H1 (cell line): ENCODE measurements at regions not wholly inside any gene's neighbourhood (a gene's known extent, or its start where the extent isn't known, plus 50 kb on each side); places are given as distances from the start of the nearest gene placed in this dataset.

Source experiments
- CTCF ChIA-PET: fragments of 300-600 bp; sonication (Branson Sonifier 250); formaldehyde crosslinking; loops from one replicate; lab custom pipeline; 2021; ENCODE audit not compliant: partially characterized antibody; lab: Charles Lee
- POLR2A ChIA-PET: fragments of 300-600 bp; sonication (Branson Sonifier 250); formaldehyde crosslinking; loops from one replicate; lab custom pipeline; 2021; ENCODE audit warnings: inconsistent platforms; ENCODE audit not compliant: partially characterized antibody; lab: Charles Lee
- DNase-seq, 2 experiments: peaks; one replicate each; pipeline versions ENCODE4 v3.0.0 to v3.0.0-alpha.2; 2010 to 2022; ENCODE audit warnings: low spot score in 2 of 2, low read depth in 1 of 2, mixed read lengths in 1 of 2
- FAIRE-seq: peaks from 2 replicates; lab custom pipeline; 2011; peaks lifted over from hg19 to GRCh38; lab: Jason Lieb, UNC
- H2AFZ ChIP-seq: 2 replicates; pipeline ENCODE4 v1.8.1; 2012; ENCODE audit warnings: low read length, inconsistent platforms
- H2AK5ac ChIP-seq: 2 replicates; pipeline ENCODE4 v1.6.1; 2013; ENCODE audit warnings: low read depth, low read length
- H2BK120ac ChIP-seq: replicated peaks from 2 replicates; pipeline ENCODE3; 2013; ENCODE audit warnings: low read depth, low read length, inconsistent platforms
- H2BK12ac ChIP-seq: 2 replicates; pipeline ENCODE4 v1.6.1; 2013; ENCODE audit warnings: low read depth, low read length
- H2BK15ac ChIP-seq: 2 replicates; pipeline ENCODE4 v1.6.1; 2013; ENCODE audit warnings: low read length
- H2BK20ac ChIP-seq: 2 replicates; pipeline ENCODE4 v1.6.1; 2013; ENCODE audit warnings: low read length
- H2BK5ac ChIP-seq: 2 replicates; pipeline ENCODE4 v1.6.1; 2013; ENCODE audit warnings: low read depth, low read length
- H3K14ac ChIP-seq: 2 replicates; pipeline ENCODE4 v1.6.1; 2013; ENCODE audit warnings: inconsistent platforms; ENCODE audit not compliant: insufficient read length
- H3K18ac ChIP-seq: 2 replicates; pipeline ENCODE4 v1.6.1; 2013; ENCODE audit warnings: low read length; ENCODE audit errors: extremely low read depth
- H3K23ac ChIP-seq: 2 replicates; pipeline ENCODE4 v1.6.1; 2013; ENCODE audit warnings: inconsistent platforms; ENCODE audit not compliant: insufficient read length
- H3K23me2 ChIP-seq: 2 replicates; pipeline ENCODE4 v1.6.1; 2013; ENCODE audit warnings: low read depth, low read length
- H3K27ac ChIP-seq: 2 replicates; pipeline ENCODE4 v1.6.1; 2011; ENCODE audit warnings: low read depth, low read length, inconsistent platforms
- H3K27me3 ChIP-seq, 4 experiments: replicated peaks in 1 of 4; 1 replicate in 1 of 4; 2 replicates in 3 of 4; pipeline versions ENCODE4 v1.6.1 to v1.8.1; 2011 to 2013; ENCODE audit warnings: low read length in 3 of 4, mild to moderate bottlenecking in 3 of 4, inconsistent platforms in 2 of 4, mixed read lengths in 2 of 4, moderate library complexity in 1 of 4; ENCODE audit not compliant: control insufficient read depth in 3 of 4, insufficient read depth in 3 of 4; ENCODE audit errors: extremely low read depth in 1 of 4
- H3K36me3 ChIP-seq, 4 experiments: 2 replicates each; pipeline versions ENCODE4 v1.6.1 to v1.8.1; 2011 to 2013; ENCODE audit warnings: mild to moderate bottlenecking in 4 of 4, low read length in 3 of 4, moderate library complexity in 2 of 4, control low read depth in 1 of 4, inconsistent platforms in 1 of 4; ENCODE audit not compliant: insufficient read depth in 4 of 4, control insufficient read depth in 2 of 4
- H3K4ac ChIP-seq: replicated peaks from 2 replicates; pipeline ENCODE3; 2013; ENCODE audit warnings: low read length, low read depth, mixed read lengths, inconsistent platforms; ENCODE audit not compliant: insufficient read length
- H3K4me1 ChIP-seq, 4 experiments: replicated peaks in 1 of 4; 1 replicate in 1 of 4; 2 replicates in 3 of 4; pipeline versions ENCODE4 v1.6.1 to v1.8.1; 2011 to 2013; ENCODE audit warnings: low read length in 3 of 4, inconsistent platforms in 2 of 4, mixed read lengths in 1 of 4; ENCODE audit not compliant: insufficient read depth in 4 of 4, control insufficient read depth in 3 of 4
- H3K4me2 ChIP-seq, 2 experiments: 2 replicates each; pipeline versions ENCODE4 v1.6.1 to v1.8.1; 2011 to 2013; ENCODE audit warnings: low read depth in 2 of 2, low read length in 2 of 2, control low read depth in 1 of 2, inconsistent platforms in 1 of 2, mild to moderate bottlenecking in 1 of 2; ENCODE audit not compliant: insufficient read depth in 1 of 2
- H3K4me3 ChIP-seq, 4 experiments: fragments of 200-600, 300-600 bp in 1 of 4; sonication (generic), shearing (Covaris generic), sonication (Bioruptor Twin) in 1 of 4; 2 replicates each; pipeline versions ENCODE4 v1.5.1 to v1.8.1; 2011 to 2016; ENCODE audit warnings: low read length in 4 of 4, low read depth in 3 of 4, control low read depth in 2 of 4, inconsistent platforms in 2 of 4, mild to moderate bottlenecking in 2 of 4, mixed read lengths in 1 of 4, moderate library complexity in 1 of 4; ENCODE audit not compliant: insufficient read depth in 2 of 4; ENCODE audit errors: extremely low read depth in 1 of 4
- H3K56ac ChIP-seq: replicated peaks from 2 replicates; pipeline ENCODE3; 2013; ENCODE audit warnings: low read depth, mild to moderate bottlenecking, mixed read lengths, low read length, inconsistent platforms; ENCODE audit not compliant: insufficient read length
- H3K79me1 ChIP-seq: 2 replicates; pipeline ENCODE4 v1.6.1; 2013; ENCODE audit warnings: low read depth, low read length, control low read depth
- H3K79me2 ChIP-seq, 2 experiments: 2 replicates each; pipeline versions ENCODE4 v1.6.1 to v1.8.1; 2012 to 2013; ENCODE audit warnings: low read length in 2 of 2, mild to moderate bottlenecking in 2 of 2, inconsistent platforms in 1 of 2; ENCODE audit not compliant: insufficient read depth in 2 of 2, control insufficient read depth in 1 of 2
- H3K9ac ChIP-seq, 4 experiments: replicated peaks in 1 of 4; 1 replicate in 1 of 4; 2 replicates in 3 of 4; pipeline versions ENCODE4 v1.6.1 to v1.8.1; 2011 to 2013; ENCODE audit warnings: low read depth in 3 of 4, low read length in 3 of 4, control low read depth in 2 of 4, mild to moderate bottlenecking in 2 of 4, moderate library complexity in 2 of 4, inconsistent platforms in 1 of 4; ENCODE audit errors: extremely low read depth in 1 of 4
- H3K9me3 ChIP-seq, 2 experiments: 2 replicates each; pipeline versions ENCODE4 v1.6.1 to v1.8.1; 2012 to 2013; ENCODE audit warnings: mild to moderate bottlenecking in 2 of 2, moderate library complexity in 2 of 2, control low read depth in 1 of 2, inconsistent platforms in 1 of 2, low read depth in 1 of 2, low read length in 1 of 2, mixed read lengths in 1 of 2; ENCODE audit not compliant: insufficient read depth in 2 of 2
- H4K20me1 ChIP-seq, 2 experiments: replicated peaks in 1 of 2; 2 replicates each; pipeline versions ENCODE3 to v1.8.1; 2011 to 2013; ENCODE audit warnings: inconsistent platforms in 2 of 2, low read length in 2 of 2, mild to moderate bottlenecking in 1 of 2; ENCODE audit not compliant: insufficient read depth in 2 of 2, control insufficient read depth in 1 of 2
- H4K5ac ChIP-seq: 2 replicates; pipeline ENCODE4 v1.6.1; 2013; ENCODE audit warnings: low read length, low read depth, mixed read lengths, inconsistent platforms; ENCODE audit not compliant: insufficient read length
- H4K8ac ChIP-seq: 2 replicates; pipeline ENCODE4 v1.8.0; 2013; ENCODE audit warnings: mild to moderate bottlenecking, moderate library complexity, low read length, inconsistent platforms; ENCODE audit not compliant: insufficient read depth; ENCODE audit errors: extremely low read depth
- H4K91ac ChIP-seq: replicated peaks from 2 replicates; pipeline ENCODE3; 2013; ENCODE audit warnings: low read length, mixed read lengths, inconsistent platforms; ENCODE audit not compliant: insufficient read length
- FOSL1 ChIP-seq: IDR thresholded peaks from 2 replicates; pipeline ENCODE4 v1.6.1; 2011; ENCODE audit warnings: mild to moderate bottlenecking, low read depth, low read length, moderate library complexity; ENCODE audit not compliant: insufficient read depth
- HDAC6 ChIP-seq: IDR thresholded peaks from one replicate; pipeline ENCODE4 v1.7.1; 2012; ENCODE audit warnings: low read depth, mild to moderate bottlenecking, inconsistent platforms, low read length, moderate library complexity
- SP2 ChIP-seq: IDR thresholded peaks from 2 replicates; pipeline ENCODE4 v1.6.1; 2012; ENCODE audit warnings: mild to moderate bottlenecking, low read length, inconsistent platforms
- WGBS, 2 experiments: shearing (Covaris generic) in 1 of 2; methylation state at CpG; one replicate each; pipeline versions ENCODE4 v1.1.6 to v1.1.7; 2013 to 2015; ENCODE audit warnings: low lambda C conversion rate in 2 of 2, mixed read lengths in 2 of 2, inconsistent platforms in 1 of 2, low coverage in 1 of 2, missing lambda C conversion rate in 1 of 2; ENCODE audit not compliant: insufficient replicate concordance in 2 of 2, insufficient coverage in 1 of 2, insufficient read length in 1 of 2; ENCODE audit errors: extremely low coverage in 1 of 2, missing lambda C conversion rate in 1 of 2; 5-methylcytosine and 5-hydroxymethylcytosine counted together

DNA sequence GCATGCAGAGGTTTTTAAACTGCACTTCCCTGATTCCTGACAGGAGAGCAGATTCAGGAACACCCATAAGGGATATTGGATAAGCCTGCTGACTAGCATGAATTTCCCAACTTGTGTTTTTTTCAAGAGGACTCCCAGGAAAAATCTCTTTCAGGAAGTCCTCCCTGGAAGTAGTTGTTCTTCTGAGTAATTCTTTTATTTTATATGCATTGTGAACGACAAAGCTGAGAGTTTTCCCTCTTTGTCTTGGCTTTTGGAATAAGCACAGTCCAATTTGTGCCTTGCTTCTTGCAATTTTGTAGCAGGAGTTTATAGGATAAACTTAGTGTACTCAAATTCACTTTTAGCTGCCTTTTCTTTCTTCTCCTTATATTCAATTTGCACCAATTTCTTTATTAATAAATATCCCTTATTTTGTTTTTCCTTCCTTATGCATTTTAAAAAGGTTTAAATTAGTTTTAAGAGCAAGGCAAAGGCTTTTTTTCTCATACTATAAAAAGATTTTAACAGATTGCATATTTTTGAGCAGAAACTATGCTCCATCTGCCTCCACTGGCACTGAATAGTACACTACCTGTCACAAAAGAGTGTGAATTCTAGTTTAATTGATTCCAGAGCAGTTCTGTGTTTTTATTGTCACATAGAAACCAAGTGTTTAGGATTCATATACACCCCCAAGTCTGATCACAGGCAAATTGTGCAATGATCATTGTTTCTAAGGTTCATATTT is 543.3 kb upstream of the SPRY2 start:
- 80% methylated on average over 1 of the region's 1 CpG; no CpG with 5 or more reads in 1 of the 2 experiments for WGBS, 2 experiments
- no peak overlapping the region for H3K27ac ChIP-seq
- no peak overlapping the region for H3K56ac ChIP-seq
- H3K4me1 ChIP-seq, result peaks cover 0 to 4% (median 0%) of the 10 kb centered on the region in 4 experiments; a peak in 1 of 7 replicates
- H4K91ac ChIP-seq, result no peak overlapping the region
- no peak overlapping the region for H2AK5ac ChIP-seq
- FAIRE-seq (no peak), DNase-seq (no peak)
- no peak overlapping the region for H4K8ac ChIP-seq
- H3K36me3 ChIP-seq, result no peaks in the 10 kb centered on the region
- H2BK120ac ChIP-seq, result no peak overlapping the region
- no peak overlapping the region for H4K5ac ChIP-seq
- no peaks in the 10 kb centered on the region for H3K23me2 ChIP-seq
- CTCF ChIA-PET, result interaction anchor here (1.0 to 1.4 kb wide), 2 partner anchors 93 to 95 kb away, joined by 3 read pairs; no protein-coding TSS in a partner anchor
- no peak overlapping the region for H2BK20ac ChIP-seq
- H3K18ac ChIP-seq, result no peak overlapping the region
- no peak overlapping the region for H3K4me3 ChIP-seq
- TF ChIP-seq SP2, result no peak
- no peak for TF ChIP-seq HDAC6
- no peak for TF ChIP-seq FOSL1
- no peaks in the 10 kb centered on the region for H3K9me3 ChIP-seq
- H3K79me2 ChIP-seq, result no peaks in the 10 kb centered on the region
- no peak overlapping the region for H2BK15ac ChIP-seq
- POLR2A ChIA-PET, result no interaction called here
- H3K23ac ChIP-seq, result no peak overlapping the region
- H2BK12ac ChIP-seq, result no peak overlapping the region
- H3K9ac ChIP-seq, result no peak overlapping the region
- H3K79me1 ChIP-seq, result no peaks in the 10 kb centered on the region
- peaks cover 0 to 1% (median 0%) of the 10 kb centered on the region in 4 experiments; a peak in 2 of 7 replicates for H3K27me3 ChIP-seq
- H3K14ac ChIP-seq, result no peak overlapping the region
- no peak overlapping the region for H2AFZ ChIP-seq
- no peak overlapping the region for H3K4me2 ChIP-seq
- H2BK5ac ChIP-seq, result no peak overlapping the region
- no peak overlapping the region for H3K4ac ChIP-seq
- H4K20me1 ChIP-seq, result no peaks in the 10 kb centered on the region
